ENCODE measurements at regions not wholly inside any gene's neighbourhood (a gene's known extent, or its start where the extent isn't known, plus 50 kb on each side); places are given as distances from the start of the nearest gene placed in this dataset.

GRCh38 chrX:10326578-10326977 is 169.8 kb downstream of the CLCN4 start:
- TF ChIP-seq POLR2AphosphoS5 (IDR thresholded peaks at IDR 0.05) (no peak), EP300 (conservative IDR thresholded peaks at IDR 0.05; ENCODE audit: poor library complexity, severe bottlenecking) (no peak), CTCF (IDR thresholded peaks at IDR 0.05; ENCODE audit: poor library complexity, severe bottlenecking) (no peak), MXI1 (conservative IDR thresholded peaks at IDR 0.05; ENCODE audit: poor library complexity, severe bottlenecking) (no peak), REST (IDR thresholded peaks at IDR 0.05; ENCODE audit: borderline replicate concordance) (no peak), RAD21 (conservative IDR thresholded peaks at IDR 0.05) (no peak)
